RWPE2 (cell line): ENCODE measurements at regions not wholly inside any gene's neighbourhood (a gene's known extent, or its start where the extent isn't known, plus 50 kb on each side); places are given as distances from the start of the nearest gene placed in this dataset.

Source experiments
- ATAC-seq: fragments of 200-7000 bp; cut with Tn5 transposase; 3 replicates; pipeline ENCODE4 v1.9.1; 2021; ENCODE audit warnings: low read depth
- DNase-seq: peaks from one replicate; pipeline ENCODE4 v3.0.0-alpha.2; 2020; ENCODE audit warnings: low spot score
- H3K27ac ChIP-seq: fragments of 450-650 bp; 2 replicates; pipeline ENCODE4 v1.5.1; 2017; ENCODE audit warnings: mild to moderate bottlenecking; ENCODE audit not compliant: poor library complexity, severe bottlenecking
- H3K27me3 ChIP-seq: fragments of 250-450 bp; sonication (Bioruptor Pico); 2 replicates; pipeline ENCODE4 v1.5.1; 2021; ENCODE audit warnings: mild to moderate bottlenecking, moderate library complexity; ENCODE audit not compliant: insufficient read depth, poor library complexity, severe bottlenecking
- H3K36me3 ChIP-seq: fragments of 250-450 bp; sonication (Bioruptor Pico); 2 replicates; pipeline ENCODE4 v1.5.1; 2020; ENCODE audit warnings: low read depth, mild to moderate bottlenecking, moderate library complexity
- H3K4me1 ChIP-seq: fragments of 250-450 bp; sonication (Bioruptor Pico); 2 replicates; pipeline ENCODE4 v1.5.1; 2021; ENCODE audit warnings: mild to moderate bottlenecking, moderate library complexity; ENCODE audit not compliant: insufficient read depth, poor library complexity, severe bottlenecking
- H3K4me3 ChIP-seq: fragments of 250-450 bp; sonication (Bioruptor Pico); 2 replicates; pipeline ENCODE4 v1.5.1; 2021; ENCODE audit warnings: mild to moderate bottlenecking, moderate library complexity; ENCODE audit not compliant: severe bottlenecking
- H3K9me3 ChIP-seq: fragments of 250-450 bp; sonication (Bioruptor Pico); 2 replicates; pipeline ENCODE4 v1.5.1; 2021; ENCODE audit warnings: mild to moderate bottlenecking, moderate library complexity; ENCODE audit not compliant: severe bottlenecking
- CTCF ChIP-seq: fragments of 450-650 bp; IDR thresholded peaks from one replicate; pipeline ENCODE4 v1.5.1; 2017; ENCODE audit warnings: mild to moderate bottlenecking, moderate library complexity; ENCODE audit not compliant: poor library complexity, severe bottlenecking

GRCh38 chr2:161036926-161037325, 123.3 kb upstream of the TANK start:
- Histone ChIP-seq H3K4me3 (no peak overlapping the region), H3K9me3 (no peaks in the 10 kb centered on the region), H3K36me3 (no peaks in the 10 kb centered on the region), H3K27me3 (no peaks in the 10 kb centered on the region), H3K4me1 (no peaks in the 10 kb centered on the region), H3K27ac (no peak overlapping the region)
- TF ChIP-seq CTCF, result no peak
- DNase-seq (no peak), ATAC-seq (no peak)

- no peak overlapping the region for H3K27ac ChIP-seq
- DNase-seq, result no peak
- no peaks in the 10 kb centered on the region for H3K4me1 ChIP-seq
- no peaks in the 10 kb centered on the region for H3K9me3 ChIP-seq
- H3K36me3 ChIP-seq, result no peaks in the 10 kb centered on the region
- no peaks in the 10 kb centered on the region for H3K27me3 ChIP-seq
- H3K4me3 ChIP-seq, result no peak overlapping the region
- no peak for TF ChIP-seq CTCF
- no peak for ATAC-seq
Observed at GRCh38 chr2:161039071-161039470, 121.2 kb upstream of the TANK start.

GRCh38 chr2:161041356-161041755, 118.9 kb upstream of the TANK start:
- ATAC-seq, result no peak
- Histone ChIP-seq H3K27me3 (no peaks in the 10 kb centered on the region), H3K4me1 (no peaks in the 10 kb centered on the region), H3K4me3 (no peak overlapping the region), H3K27ac (no peak overlapping the region), H3K36me3 (no peaks in the 10 kb centered on the region), H3K9me3 (no peaks in the 10 kb centered on the region)
- no peak for TF ChIP-seq CTCF
- no peak for DNase-seq

- no peak overlapping the region for H3K4me3 ChIP-seq
- DNase-seq (no peak), ATAC-seq (no peak)
- no peaks in the 10 kb centered on the region for H3K36me3 ChIP-seq
- H3K27ac ChIP-seq, result no peak overlapping the region
- H3K27me3 ChIP-seq, result no peaks in the 10 kb centered on the region
- no peak for TF ChIP-seq CTCF
- H3K4me1 ChIP-seq, result no peaks in the 10 kb centered on the region
- H3K9me3 ChIP-seq, result no peaks in the 10 kb centered on the region
Observed at GRCh38 chr2:161042990-161043625, 117.1 kb upstream of the TANK start.

GRCh38 chr2:161044095-161044865, 115.9 kb upstream of the TANK start:
- ATAC-seq (no peak), DNase-seq (no peak)
- Histone ChIP-seq H3K4me1 (no peaks in the 10 kb centered on the region), H3K9me3 (no peaks in the 10 kb centered on the region), H3K27ac (no peak overlapping the region), H3K36me3 (no peaks in the 10 kb centered on the region), H3K27me3 (no peaks in the 10 kb centered on the region), H3K4me3 (no peak overlapping the region)
- no peak for TF ChIP-seq CTCF
